Coronary artery (tissue), 2 donors: ENCODE measurements at regions not wholly inside any gene's neighbourhood (a gene's known extent, or its start where the extent isn't known, plus 50 kb on each side); places are given as distances from the start of the nearest gene placed in this dataset.
"Not testable (repeated sequence)": the region's sequence is repeated elsewhere in the genome, so short reads cannot be mapped to it uniquely, and the experiment has no call there.

Experiments
- DNase-seq: peaks from one replicate; pipeline ENCODE4 v3.0.0-alpha.2; 2017; ENCODE audit warnings: low spot score
- H3K27ac ChIP-seq, 2 donors: fragments of 200-600 bp; sonication (generic); one replicate each; pipeline ENCODE4 v1.5.1; 2016 to 2019
- H3K4me3 ChIP-seq: fragments of 200-600 bp; sonication (generic); 2 replicates; pipeline ENCODE4 v1.5.1; 2016; ENCODE audit warnings: mild to moderate bottlenecking, moderate library complexity
- TF ChIP-seq, protein P1 (sequence below): fragments of 200-600 bp; sonication (generic); IDR thresholded peaks from one replicate; pipeline ENCODE4 v1.5.1; 2019; ENCODE audit warnings: antibody characterized with exemption

DNA sequence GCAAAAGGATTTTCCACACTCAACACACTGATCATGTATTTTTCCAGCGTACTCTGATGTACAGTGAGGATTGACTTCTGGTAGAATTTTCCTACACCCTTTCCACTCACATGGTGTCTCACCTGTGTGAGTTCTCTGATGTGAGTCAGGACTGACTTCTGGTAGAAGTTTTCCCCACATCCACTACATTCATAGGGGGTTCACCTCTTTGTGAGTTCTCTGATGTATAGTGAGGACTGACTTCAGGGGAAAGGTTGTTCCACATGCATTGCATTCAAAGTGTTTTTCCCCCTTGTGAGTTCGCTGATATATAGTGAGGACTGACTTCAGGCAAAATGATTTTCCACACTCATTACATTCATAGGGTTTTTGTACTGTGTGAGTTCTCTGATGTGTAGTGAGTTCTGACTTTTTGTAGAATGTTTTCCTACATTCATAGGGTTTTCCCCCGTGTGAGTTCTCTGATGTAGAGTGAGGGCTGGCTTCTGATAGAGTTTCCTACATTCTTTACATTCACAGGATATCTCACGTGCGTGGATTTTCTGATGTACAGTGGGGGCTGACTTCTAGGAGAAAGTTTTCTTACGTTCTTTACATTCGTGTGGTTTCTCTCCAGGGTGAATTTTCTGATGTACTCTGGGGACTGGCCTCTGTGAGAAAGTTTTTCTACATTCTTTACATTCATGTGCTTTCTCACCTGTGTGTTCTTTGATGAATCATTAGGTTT lies 146.5 kb downstream of the GLRX3 start:
- TF ChIP-seq, protein P1, sequence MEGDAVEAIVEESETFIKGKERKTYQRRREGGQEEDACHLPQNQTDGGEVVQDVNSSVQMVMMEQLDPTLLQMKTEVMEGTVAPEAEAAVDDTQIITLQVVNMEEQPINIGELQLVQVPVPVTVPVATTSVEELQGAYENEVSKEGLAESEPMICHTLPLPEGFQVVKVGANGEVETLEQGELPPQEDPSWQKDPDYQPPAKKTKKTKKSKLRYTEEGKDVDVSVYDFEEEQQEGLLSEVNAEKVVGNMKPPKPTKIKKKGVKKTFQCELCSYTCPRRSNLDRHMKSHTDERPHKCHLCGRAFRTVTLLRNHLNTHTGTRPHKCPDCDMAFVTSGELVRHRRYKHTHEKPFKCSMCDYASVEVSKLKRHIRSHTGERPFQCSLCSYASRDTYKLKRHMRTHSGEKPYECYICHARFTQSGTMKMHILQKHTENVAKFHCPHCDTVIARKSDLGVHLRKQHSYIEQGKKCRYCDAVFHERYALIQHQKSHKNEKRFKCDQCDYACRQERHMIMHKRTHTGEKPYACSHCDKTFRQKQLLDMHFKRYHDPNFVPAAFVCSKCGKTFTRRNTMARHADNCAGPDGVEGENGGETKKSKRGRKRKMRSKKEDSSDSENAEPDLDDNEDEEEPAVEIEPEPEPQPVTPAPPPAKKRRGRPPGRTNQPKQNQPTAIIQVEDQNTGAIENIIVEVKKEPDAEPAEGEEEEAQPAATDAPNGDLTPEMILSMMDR, result no peak
- no peak overlapping the region for H3K4me3 ChIP-seq
- no peak for DNase-seq
- no peak overlapping the region for H3K27ac ChIP-seq

DNA sequence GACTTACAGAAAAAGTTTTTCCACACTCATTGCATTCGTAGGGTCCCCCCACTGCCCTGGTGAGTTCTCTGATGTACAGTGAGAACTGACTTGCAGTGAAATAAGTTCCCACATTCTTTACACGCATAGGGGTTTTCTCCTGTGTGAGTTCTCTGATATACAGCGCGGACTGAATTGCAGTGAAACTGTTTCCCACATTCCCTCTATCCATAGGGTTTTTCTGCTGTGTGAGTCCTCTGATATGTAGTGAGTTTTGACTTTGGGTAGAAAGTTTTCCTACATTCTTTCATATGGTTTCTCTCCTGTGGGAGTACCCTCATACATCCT lies 147.0 kb downstream of the GLRX3 start:
- no peak overlapping the region for H3K27ac ChIP-seq
- TF ChIP-seq, protein P1, result no peak
- no peak overlapping the region for H3K4me3 ChIP-seq
- no peak for DNase-seq

DNA sequence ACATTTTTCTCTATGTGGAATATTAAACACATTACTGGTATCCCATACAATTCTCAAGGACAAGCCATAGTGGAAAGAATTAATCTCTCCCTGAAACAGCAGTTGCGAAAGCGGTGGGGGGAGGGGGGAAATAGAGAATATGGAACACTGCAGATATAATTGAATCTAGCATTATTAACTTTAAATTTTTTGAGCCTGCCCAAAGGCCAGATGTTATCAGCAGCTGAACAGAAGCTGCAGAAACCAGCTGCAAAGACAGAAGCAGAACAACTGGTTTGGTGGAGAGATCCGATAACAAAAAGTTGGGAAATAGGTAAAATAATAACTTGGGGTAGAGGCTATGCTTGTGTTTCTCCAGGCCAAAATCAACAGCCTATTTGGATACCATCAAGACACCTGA lies 159.6 kb downstream of the GLRX3 start:
- not testable (repeated sequence) for H3K4me3 ChIP-seq, DNase-seq, H3K27ac ChIP-seq

DNA sequence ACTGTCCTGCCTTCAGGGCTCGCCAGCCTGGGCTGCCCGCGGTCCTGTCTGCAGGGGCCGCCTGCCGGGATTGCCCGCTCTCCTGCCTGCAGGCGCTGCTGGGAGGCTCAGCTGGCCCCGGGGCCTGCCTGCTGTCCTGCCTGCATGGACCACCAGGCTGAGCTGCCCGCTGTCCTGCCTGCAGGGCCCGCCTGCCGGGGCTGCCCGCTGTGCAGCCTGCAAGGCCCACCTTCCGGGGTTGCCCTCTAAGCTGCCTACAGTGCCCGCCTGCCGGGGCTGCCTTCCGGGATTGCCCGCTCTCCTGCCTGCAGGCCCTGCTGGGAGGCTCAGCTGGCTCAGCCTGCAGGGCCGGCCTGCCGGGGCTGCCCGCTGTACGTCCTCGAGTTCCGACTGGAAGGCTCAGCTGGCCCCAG lies 164.4 kb downstream of the GLRX3 start:
- H3K27ac ChIP-seq, result no peak overlapping the region
- H3K4me3 ChIP-seq, result peak overlapping the region; percentile 48
- TF ChIP-seq, protein P1, result no peak
- DNase-seq, result no peak

DNA sequence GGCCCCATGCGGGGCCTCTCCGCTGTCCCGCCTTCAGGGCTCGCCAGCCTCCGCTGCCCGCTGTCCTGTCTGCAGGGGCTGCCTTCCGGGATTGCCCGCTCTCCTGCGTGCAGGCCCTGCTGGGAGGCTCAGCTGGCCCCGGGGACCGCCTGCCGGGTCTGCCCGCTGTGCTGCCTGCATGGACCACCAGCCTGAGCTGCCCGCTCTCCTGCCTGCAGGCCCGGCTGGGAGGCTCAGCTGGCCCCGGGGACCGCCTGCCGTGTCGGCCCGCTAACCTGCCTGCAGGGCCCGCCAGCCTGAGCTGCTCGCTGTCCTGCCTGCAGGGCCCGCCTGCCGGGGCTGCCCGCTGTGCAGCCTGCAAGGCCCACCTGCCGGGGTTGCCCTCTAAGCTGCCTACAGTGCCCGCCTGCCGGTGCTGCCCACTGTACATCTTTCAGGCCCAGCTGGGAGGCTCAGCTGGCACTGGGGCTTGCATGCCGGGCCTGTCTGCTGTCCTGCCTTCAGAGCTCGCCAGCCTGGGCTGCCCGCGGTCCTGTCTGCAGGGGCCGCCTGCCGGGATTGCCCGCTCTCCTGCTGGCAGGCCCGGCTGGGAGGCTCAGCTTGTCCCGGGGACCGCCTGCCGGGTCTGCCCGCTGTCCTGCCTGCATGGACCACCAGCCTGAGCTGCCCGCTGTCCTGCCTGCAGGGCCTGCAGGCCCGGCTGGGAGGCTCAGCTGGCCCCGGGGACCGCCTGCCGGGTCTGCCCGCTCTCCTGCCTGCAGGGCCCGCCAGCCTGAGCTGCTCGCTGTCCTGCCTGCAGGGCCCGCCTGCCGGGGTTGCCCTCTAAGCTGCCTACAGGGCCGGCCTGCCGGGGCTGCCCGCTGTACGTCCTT lies 165.1 kb downstream of the GLRX3 start:
- peak overlapping the region in 1 of 2 donors; percentile 28 for H3K27ac ChIP-seq
- H3K4me3 ChIP-seq, result peak overlapping the region; percentile 48
- DNase-seq, result no peak
- TF ChIP-seq, protein P1, result no peak

DNA sequence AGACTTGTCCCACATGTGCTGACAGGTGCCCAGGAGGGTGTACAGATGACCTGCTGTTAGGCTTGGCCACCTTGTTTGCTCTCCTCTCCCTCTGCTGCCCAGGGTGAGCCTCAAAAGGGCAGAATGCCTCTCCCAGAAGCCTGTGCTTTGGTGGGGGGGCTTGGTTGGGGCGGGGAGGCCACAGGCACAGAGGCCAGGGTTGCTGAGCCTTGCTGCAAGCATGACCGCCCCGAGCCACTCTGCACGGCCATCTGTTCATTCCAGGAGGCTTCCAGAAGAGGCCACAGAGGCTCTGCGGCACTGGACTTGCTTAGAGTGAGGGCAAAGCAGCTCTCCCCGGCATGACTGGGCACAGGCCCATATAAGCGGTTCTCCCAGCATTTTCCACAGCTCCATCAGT lies 190.8 kb downstream of the GLRX3 start:
- no peak overlapping the region for H3K27ac ChIP-seq
- DNase-seq, result no peak
- TF ChIP-seq, protein P1, result no peak
- no peak overlapping the region for H3K4me3 ChIP-seq

DNA sequence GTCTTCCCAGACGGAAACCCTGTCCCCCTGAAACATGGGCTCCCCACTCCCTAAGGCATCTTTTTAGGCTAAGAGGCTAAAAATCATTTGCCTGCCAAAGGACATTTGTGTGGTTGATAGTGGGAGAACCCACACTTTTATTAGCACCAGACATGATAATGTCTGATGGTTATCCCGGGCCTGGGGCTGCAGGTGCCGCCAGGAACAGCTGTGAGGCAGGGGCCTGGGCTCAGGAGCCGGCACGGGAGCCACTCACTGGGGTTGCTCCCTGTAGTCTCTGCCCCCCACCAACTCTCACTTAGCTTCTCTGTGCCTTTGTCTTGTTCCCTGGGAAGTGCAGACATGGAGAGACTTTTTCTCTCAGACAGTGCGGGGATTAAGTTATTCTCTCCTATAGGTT lies 193.6 kb downstream of the GLRX3 start:
- H3K4me3 ChIP-seq, result no peak overlapping the region
- DNase-seq, result no peak
- TF ChIP-seq, protein P1, result no peak
- no peak overlapping the region for H3K27ac ChIP-seq
